ENCODE measurements at regions not wholly inside any gene's neighbourhood (a gene's known extent, or its start where the extent isn't known, plus 50 kb on each side); places are given as distances from the start of the nearest gene placed in this dataset.

GRCh38 chr6:170227521-170227983, 63.3 kb downstream of the DLL1 start:
- H3K4ac ChIP-seq (ENCODE audit: low read depth, low read length), result no peak overlapping the region
- no peak overlapping the region for H2BK5ac ChIP-seq (ENCODE audit: low read depth, low read length, poor library complexity)
- H2BK12ac ChIP-seq (ENCODE audit: low read length), result peak overlapping the region; percentile 29
- no peaks in the 10 kb centered on the region for H3K36me3 ChIP-seq (ENCODE audit: control insufficient read depth in 1 of 2, insufficient read depth in 2 of 2, low read length in 2 of 2)
- peaks cover 2% of the 10 kb centered on the region for H3K79me2 ChIP-seq (ENCODE audit: control insufficient read depth, insufficient read depth, low read length, poor library complexity)
- no CpG with 5 or more reads among the region's 14 CpGs for WGBS (ENCODE audit: extremely low coverage, insufficient coverage, insufficient read length)
- no peak overlapping the region for H4K12ac ChIP-seq (ENCODE audit: low read depth, low read length)
- peaks cover 30 to 40% of the 10 kb centered on the region in 2 experiments for H3K4me1 ChIP-seq (ENCODE audit: control insufficient read depth in 1 of 2, insufficient read depth in 2 of 2, low read length in 2 of 2)
- DNase-seq, result no peak
- H3K23ac ChIP-seq (ENCODE audit: low read length), result no peak overlapping the region
- no peak overlapping the region for H3K9ac ChIP-seq (ENCODE audit: low read length)
- H3K79me1 ChIP-seq (ENCODE audit: low read length), result peaks cover 41% of the 10 kb centered on the region
- no peaks in the 10 kb centered on the region for H3K27me3 ChIP-seq (ENCODE audit: insufficient read depth, low read length)
- H3K4me2 ChIP-seq (ENCODE audit: low read length), result no peak overlapping the region
- peak overlapping the region; percentile 27 for H3K4me3 ChIP-seq (ENCODE audit: low read depth, low read length)
- H3K18ac ChIP-seq (ENCODE audit: low read length), result no peak overlapping the region
- peaks cover 4% of the 10 kb centered on the region for H3K9me3 ChIP-seq (ENCODE audit: insufficient read depth, low read depth, low read length)
- peak overlapping the region; percentile 34 for H2AK5ac ChIP-seq (ENCODE audit: low read length)
- H2AFZ ChIP-seq (ENCODE audit: insufficient read depth, low read length, poor library complexity), result no peak overlapping the region
- peak overlapping the region; percentile 2 for H3K14ac ChIP-seq (ENCODE audit: low read length)
- peak overlapping the region; percentile 4 for H4K91ac ChIP-seq (ENCODE audit: low read depth, low read length)
- H2BK120ac ChIP-seq (ENCODE audit: insufficient read depth, low read length, poor library complexity), result no peak overlapping the region
- H4K8ac ChIP-seq (ENCODE audit: low read depth, low read length), result no peak overlapping the region
- H3K27ac ChIP-seq (ENCODE audit: low read depth, low read length), result no peak overlapping the region

GRCh38 chr6:170226647-170227046, 64.2 kb downstream of the DLL1 start:
- no peak overlapping the region for H2BK120ac ChIP-seq (ENCODE audit: insufficient read depth, low read length, poor library complexity)
- H3K4me3 ChIP-seq (ENCODE audit: low read depth, low read length), result no peak overlapping the region
- no peak overlapping the region for H3K27ac ChIP-seq (ENCODE audit: low read depth, low read length)
- H3K36me3 ChIP-seq (ENCODE audit: control insufficient read depth in 1 of 2, insufficient read depth in 2 of 2, low read length in 2 of 2), result no peaks in the 10 kb centered on the region
- H3K9ac ChIP-seq (ENCODE audit: low read length), result no peak overlapping the region
- H3K18ac ChIP-seq (ENCODE audit: low read length), result no peak overlapping the region
- no peak overlapping the region for H3K4me2 ChIP-seq (ENCODE audit: low read length)
- H4K91ac ChIP-seq (ENCODE audit: low read depth, low read length), result peak overlapping the region; percentile 39
- H2BK12ac ChIP-seq (ENCODE audit: low read length), result peak overlapping the region; percentile 26
- peaks cover 2% of the 10 kb centered on the region for H3K79me2 ChIP-seq (ENCODE audit: control insufficient read depth, insufficient read depth, low read length, poor library complexity)
- H3K23ac ChIP-seq (ENCODE audit: low read length), result no peak overlapping the region
- WGBS (ENCODE audit: extremely low coverage, insufficient coverage, insufficient read length), result no CpG with 5 or more reads among the region's 9 CpGs
- no peak for DNase-seq
- no peak overlapping the region for H2AK5ac ChIP-seq (ENCODE audit: low read length)
- H2BK5ac ChIP-seq (ENCODE audit: low read depth, low read length, poor library complexity), result no peak overlapping the region
- no peak overlapping the region for H2AFZ ChIP-seq (ENCODE audit: insufficient read depth, low read length, poor library complexity)
- no peak overlapping the region for H4K8ac ChIP-seq (ENCODE audit: low read depth, low read length)
- no peak overlapping the region for H3K4ac ChIP-seq (ENCODE audit: low read depth, low read length)
- peak overlapping the region; percentile 22 for H3K14ac ChIP-seq (ENCODE audit: low read length)
- peaks cover 4% of the 10 kb centered on the region for H3K9me3 ChIP-seq (ENCODE audit: insufficient read depth, low read depth, low read length)
- H3K79me1 ChIP-seq (ENCODE audit: low read length), result peaks cover 35% of the 10 kb centered on the region
- H3K27me3 ChIP-seq (ENCODE audit: insufficient read depth, low read length), result no peaks in the 10 kb centered on the region
- H3K4me1 ChIP-seq (ENCODE audit: control insufficient read depth in 1 of 2, insufficient read depth in 2 of 2, low read length in 2 of 2), result peaks cover 24 to 33% of the 10 kb centered on the region in 2 experiments
- no peak overlapping the region for H4K12ac ChIP-seq (ENCODE audit: low read depth, low read length)

GRCh38 chr6:170225852-170226417, 64.9 kb downstream of the DLL1 start:
- DNase-seq, result no peak
- WGBS (ENCODE audit: extremely low coverage, insufficient coverage, insufficient read length), result no CpG with 5 or more reads among the region's 22 CpGs
- Histone ChIP-seq H4K91ac (ENCODE audit: low read depth, low read length) (peak overlapping the region; percentile 6), H3K36me3 (ENCODE audit: control insufficient read depth in 1 of 2, insufficient read depth in 2 of 2, low read length in 2 of 2) (no peaks in the 10 kb centered on the region), H3K27me3 (ENCODE audit: insufficient read depth, low read length) (no peaks in the 10 kb centered on the region), H3K9me3 (ENCODE audit: insufficient read depth, low read depth, low read length) (peaks cover 4% of the 10 kb centered on the region), H2BK120ac (ENCODE audit: insufficient read depth, low read length, poor library complexity) (no peak overlapping the region), H4K8ac (ENCODE audit: low read depth, low read length) (no peak overlapping the region), H3K4ac (ENCODE audit: low read depth, low read length) (no peak overlapping the region), H3K14ac (ENCODE audit: low read length) (peak overlapping the region; percentile 38), H2BK5ac (ENCODE audit: low read depth, low read length, poor library complexity) (no peak overlapping the region), H3K4me2 (ENCODE audit: low read length) (no peak overlapping the region), H3K4me3 (ENCODE audit: low read depth, low read length) (no peak overlapping the region), H2AFZ (ENCODE audit: insufficient read depth, low read length, poor library complexity) (no peak overlapping the region), H4K12ac (ENCODE audit: low read depth, low read length) (no peak overlapping the region), H3K27ac (ENCODE audit: low read depth, low read length) (no peak overlapping the region), H2BK12ac (ENCODE audit: low read length) (peak overlapping the region; percentile 77), H2AK5ac (ENCODE audit: low read length) (peak overlapping the region; percentile 14), H3K9ac (ENCODE audit: low read length) (no peak overlapping the region), H3K18ac (ENCODE audit: low read length) (no peak overlapping the region), H3K4me1 (ENCODE audit: control insufficient read depth in 1 of 2, insufficient read depth in 2 of 2, low read length in 2 of 2) (peaks cover 24 to 33% of the 10 kb centered on the region in 2 experiments), H3K79me2 (ENCODE audit: control insufficient read depth, insufficient read depth, low read length, poor library complexity) (peaks cover 2% of the 10 kb centered on the region), H3K23ac (ENCODE audit: low read length) (no peak overlapping the region), H3K79me1 (ENCODE audit: low read length) (peaks cover 28% of the 10 kb centered on the region)

- Histone ChIP-seq H3K4ac (ENCODE audit: low read depth, low read length) (no peak overlapping the region), H3K4me2 (ENCODE audit: low read length) (peak overlapping the region; percentile 18), H3K27ac (ENCODE audit: low read depth, low read length) (peak overlapping the region; percentile 60), H4K12ac (ENCODE audit: low read depth, low read length) (no peak overlapping the region), H2AK5ac (ENCODE audit: low read length) (peak overlapping the region; percentile 33), H3K9me3 (ENCODE audit: insufficient read depth, low read depth, low read length) (peaks cover 4% of the 10 kb centered on the region), H2BK12ac (ENCODE audit: low read length) (peak overlapping the region; percentile 7), H4K8ac (ENCODE audit: low read depth, low read length) (no peak overlapping the region), H3K14ac (ENCODE audit: low read length) (peak overlapping the region; percentile 22), H3K4me3 (ENCODE audit: low read depth, low read length) (no peak overlapping the region), H4K91ac (ENCODE audit: low read depth, low read length) (peak overlapping the region; percentile 65), H3K23ac (ENCODE audit: low read length) (no peak overlapping the region), H3K18ac (ENCODE audit: low read length) (peak overlapping the region; percentile 15), H2BK120ac (ENCODE audit: insufficient read depth, low read length, poor library complexity) (peak overlapping the region; percentile 40), H2AFZ (ENCODE audit: insufficient read depth, low read length, poor library complexity) (no peak overlapping the region), H3K36me3 (ENCODE audit: control insufficient read depth in 1 of 2, insufficient read depth in 2 of 2, low read length in 2 of 2) (no peaks in the 10 kb centered on the region), H3K9ac (ENCODE audit: low read length) (no peak overlapping the region), H3K4me1 (ENCODE audit: control insufficient read depth in 1 of 2, insufficient read depth in 2 of 2, low read length in 2 of 2) (peaks cover 24 to 33% of the 10 kb centered on the region in 2 experiments), H2BK5ac (ENCODE audit: low read depth, low read length, poor library complexity) (peak overlapping the region; percentile 15), H3K79me2 (ENCODE audit: control insufficient read depth, insufficient read depth, low read length, poor library complexity) (peaks cover 2% of the 10 kb centered on the region), H3K79me1 (ENCODE audit: low read length) (peaks cover 27% of the 10 kb centered on the region), H3K27me3 (ENCODE audit: insufficient read depth, low read length) (no peaks in the 10 kb centered on the region)
- WGBS (ENCODE audit: extremely low coverage, insufficient coverage, insufficient read length), result no CpG with 5 or more reads among the region's 23 CpGs
- peak; percentile 96 to 97 for DNase-seq
Observed at GRCh38 chr6:170224694-170225660, 65.9 kb downstream of the DLL1 start.

Measured in trophoblast cell (in vitro differentiated cells and primary cell).